ENCODE measurements at regions not wholly inside any gene's neighbourhood (a gene's known extent, or its start where the extent isn't known, plus 50 kb on each side); places are given as distances from the start of the nearest gene placed in this dataset.

- Histone ChIP-seq H3K79me2 (ENCODE audit: insufficient read depth, low read length) (no peaks in the 10 kb centered on the region), H3K14ac (ENCODE audit: insufficient read depth, low read length) (no peak overlapping the region), H3K23me2 (ENCODE audit: insufficient read length, low read depth, low read length, poor library complexity, severe bottlenecking) (no peaks in the 10 kb centered on the region), H3K4ac (ENCODE audit: low read depth, low read length) (no peak overlapping the region), H2AK5ac (ENCODE audit: insufficient read length, low read length) (no peak overlapping the region), H2BK15ac (ENCODE audit: low read depth, low read length) (no peak overlapping the region), H3K23ac (ENCODE audit: insufficient read length, low read depth, low read length) (no peak overlapping the region), H3K4me1 (ENCODE audit: insufficient read depth, low read length) (no peaks in the 10 kb centered on the region), H2BK120ac (ENCODE audit: low read depth, low read length, poor library complexity, severe bottlenecking) (no peak overlapping the region), H4K5ac (ENCODE audit: insufficient read length, low read depth, low read length) (no peak overlapping the region), H2AFZ (ENCODE audit: low read length) (no peak overlapping the region), H3K79me1 (ENCODE audit: insufficient read depth, low read depth, low read length, poor library complexity, severe bottlenecking) (no peaks in the 10 kb centered on the region), H2BK5ac (ENCODE audit: insufficient read length, low read length) (no peak overlapping the region), H3K18ac (ENCODE audit: insufficient read length, low read depth, low read length) (no peak overlapping the region), H2BK12ac (ENCODE audit: insufficient read length, low read depth, low read length) (no peak overlapping the region), H3K9me3 (ENCODE audit: control insufficient read depth, low read depth, low read length) (no peaks in the 10 kb centered on the region), H2BK20ac (ENCODE audit: low read depth, low read length, poor library complexity, severe bottlenecking) (no peak overlapping the region), H3T11ph (ENCODE audit: low read length) (no peak overlapping the region), H4K20me1 (ENCODE audit: control insufficient read depth, insufficient read depth, insufficient read length) (no peaks in the 10 kb centered on the region), H3K56ac (ENCODE audit: insufficient read length, low read depth, low read length) (no peak overlapping the region), H3K27me3 (ENCODE audit: insufficient read depth, low read length) (no peaks in the 10 kb centered on the region), H4K91ac (ENCODE audit: insufficient read length, low read depth, low read length) (no peak overlapping the region), H3K9ac (ENCODE audit: extremely low read depth, insufficient read length, low read length) (no peak overlapping the region), H3K27ac (ENCODE audit: insufficient read length, low read depth, low read length) (no peak overlapping the region), H4K8ac (replicated peaks; ENCODE audit: insufficient read length, low read depth, low read length) (no peak overlapping the region), H3K4me2 (ENCODE audit: insufficient read depth, insufficient read length, low read length) (no peak overlapping the region)
- no peak overlapping the region for H3K4me3 Mint-ChIP-seq
- no peaks in the 10 kb centered on the region for H3K36me3 Mint-ChIP-seq (ENCODE audit: insufficient read depth in 1 of 3, low read depth in 3 of 3)
- WGBS (ENCODE audit: extremely low coverage, insufficient read length, low lambda C conversion rate), result no CpG with 5 or more reads among the region's 4 CpGs
- H3K27ac Mint-ChIP-seq, result no peak overlapping the region
- no peak for DNase-seq
- peaks cover 10 to 12% of the 10 kb centered on the region in 2 experiments for H3K4me1 Mint-ChIP-seq
- H3K27me3 Mint-ChIP-seq (ENCODE audit: low read depth), result no peaks in the 10 kb centered on the region
- H3K9me3 Mint-ChIP-seq, result no peaks in the 10 kb centered on the region
- no peak for TF ChIP-seq CTCF (conservative IDR thresholded peaks at IDR 0.05)
Measured at GRCh38 chr9:119009249-119009648, 360.0 kb downstream of the BRINP1 start.

All from H9 (cell line).